Liver (tissue), 8 donors: ENCODE measurements at regions not wholly inside any gene's neighbourhood (a gene's known extent, or its start where the extent isn't known, plus 50 kb on each side); places are given as distances from the start of the nearest gene placed in this dataset.

Experiments
- DNase-seq: peaks from one replicate; pipeline ENCODE4 v3.0.0-alpha.2; 2017; ENCODE audit warnings: low spot score
- H3K27ac ChIP-seq, 2 donors: one replicate each; pipeline ENCODE4 v1.7.0; 2013; ENCODE audit warnings: inconsistent platforms in 2 of 2, low read length in 2 of 2, control low read depth in 1 of 2, low read depth in 1 of 2, mild to moderate bottlenecking in 1 of 2
- H3K27me3 ChIP-seq, 4 donors: one replicate each; pipeline versions ENCODE4 v1.6.1 to v1.7.0; 2013; ENCODE audit warnings: low read length in 3 of 4, inconsistent platforms in 1 of 4, mild to moderate bottlenecking in 1 of 4, moderate library complexity in 1 of 4; ENCODE audit not compliant: control insufficient read depth in 4 of 4, insufficient read depth in 4 of 4
- H3K36me3 ChIP-seq, 4 donors: one replicate each; pipeline versions ENCODE4 v1.6.1 to v1.7.0; 2013; ENCODE audit warnings: low read length in 3 of 4, mild to moderate bottlenecking in 3 of 4, low read depth in 1 of 4, moderate library complexity in 1 of 4; ENCODE audit not compliant: control insufficient read depth in 4 of 4, insufficient read depth in 3 of 4
- H3K4me1 ChIP-seq, 4 donors: one replicate each; pipeline versions ENCODE4 v1.6.1 to v1.7.0; 2013; ENCODE audit warnings: low read length in 3 of 4, mild to moderate bottlenecking in 3 of 4, moderate library complexity in 1 of 4; ENCODE audit not compliant: control insufficient read depth in 4 of 4, insufficient read depth in 4 of 4
- H3K4me3 ChIP-seq, 3 donors: one replicate each; pipeline versions ENCODE4 v1.6.1 to v1.7.0; 2013; ENCODE audit warnings: low read length in 3 of 3, control low read depth in 1 of 3, low read depth in 1 of 3, mild to moderate bottlenecking in 1 of 3
- H3K9ac ChIP-seq, 2 donors: one replicate each; pipeline ENCODE4 v1.7.0; 2013; ENCODE audit warnings: low read length in 2 of 2, mild to moderate bottlenecking in 2 of 2, moderate library complexity in 2 of 2, control low read depth in 1 of 2, low read depth in 1 of 2
- H3K9me3 ChIP-seq, 4 donors: one replicate each; pipeline versions ENCODE4 v1.6.1 to v1.7.0; 2013; ENCODE audit warnings: low read length in 3 of 4; ENCODE audit not compliant: control insufficient read depth in 4 of 4
- ATF3 ChIP-seq: IDR thresholded peaks from 2 replicates; pipeline ENCODE4 v1.6.1; 2016; ENCODE audit warnings: antibody characterized with exemption
- CTCF ChIP-seq: fragments of 150-350 bp; IDR thresholded peaks from 2 replicates; pipeline ENCODE4 v1.5.1; 2017; ENCODE audit warnings: improper control_type of control experiment, low read depth, low read length; ENCODE audit not compliant: missing input control
- EGR1 ChIP-seq, 2 donors: IDR thresholded peaks; 2 replicates each; pipeline ENCODE4 v1.6.1; 2016 to 2018; ENCODE audit warnings: antibody characterized with exemption in 2 of 2, low read depth in 2 of 2
- FOXA1 ChIP-seq: IDR thresholded peaks from 2 replicates; pipeline ENCODE4 v1.6.1; 2016; ENCODE audit warnings: antibody characterized with exemption
- FOXA2 ChIP-seq: IDR thresholded peaks from 2 replicates; pipeline ENCODE4 v1.6.1; 2016; ENCODE audit warnings: antibody characterized with exemption
- GABPA ChIP-seq, 2 donors: IDR thresholded peaks in 1 of 2; conservative IDR thresholded peaks in 1 of 2; 2 replicates each; pipeline ENCODE4 v1.6.1; 2016; ENCODE audit warnings: antibody characterized with exemption in 2 of 2, mild to moderate bottlenecking in 1 of 2, moderate library complexity in 1 of 2
- HNF4G ChIP-seq: IDR thresholded peaks from 2 replicates; pipeline ENCODE4 v1.6.1; 2016; ENCODE audit warnings: antibody characterized with exemption
- JUND ChIP-seq, 2 donors: IDR thresholded peaks; 2 replicates each; pipeline ENCODE4 v1.6.1; 2016; ENCODE audit warnings: antibody characterized with exemption in 2 of 2
- NR2F2 ChIP-seq: IDR thresholded peaks from 2 replicates; pipeline ENCODE4 v1.6.1; 2016; ENCODE audit warnings: antibody characterized with exemption
- RAD21 ChIP-seq, 2 donors: IDR thresholded peaks; 2 replicates each; pipeline ENCODE4 v1.6.1; 2016; ENCODE audit warnings: antibody characterized with exemption in 2 of 2, mild to moderate bottlenecking in 2 of 2
- REST ChIP-seq: IDR thresholded peaks from 2 replicates; pipeline ENCODE4 v1.6.1; 2016; ENCODE audit warnings: antibody characterized with exemption, mild to moderate bottlenecking
- RXRA ChIP-seq, 2 donors: IDR thresholded peaks; 2 replicates each; pipeline ENCODE4 v1.6.1; 2017 to 2018; ENCODE audit warnings: antibody characterized with exemption in 2 of 2, mild to moderate bottlenecking in 1 of 2
- SP1 ChIP-seq: IDR thresholded peaks from 2 replicates; pipeline ENCODE4 v1.6.1; 2018; ENCODE audit warnings: antibody characterized with exemption, mild to moderate bottlenecking
- TAF1 ChIP-seq: conservative IDR thresholded peaks from 2 replicates; pipeline ENCODE4 v1.6.1; 2016; ENCODE audit warnings: antibody characterized with exemption, mild to moderate bottlenecking
- YY1 ChIP-seq: IDR thresholded peaks from 2 replicates; pipeline ENCODE4 v1.6.1; 2016; ENCODE audit warnings: antibody characterized with exemption, mild to moderate bottlenecking
- WGBS: extraction: QIAGEN DNeasy Blood & Tissue Kit; methylation state at CpG from one replicate; pipeline ENCODE4 v1.1.7; 2013; 5-methylcytosine and 5-hydroxymethylcytosine counted together
- TF ChIP-seq, protein P1 (sequence below): IDR thresholded peaks from 2 replicates; pipeline ENCODE4 v1.6.1; 2016; ENCODE audit warnings: antibody characterized with exemption
- donor health status: healthy.
- donor health status: healthy.
- donor health status: healthy.
- donor health status: healthy.
- donor health status: healthy.

GRCh38 chr5:87770016-87770570 is 357.4 kb upstream of the CCNH start:
- H3K4me1 ChIP-seq = no peaks in the 10 kb centered on the region
- 75% methylated on average over 8 of the region's 8 CpGs for WGBS
- no peak for TF ChIP-seq RXRA (IDR thresholded peaks at IDR 0.05)
- TF ChIP-seq ATF3 = no peak
- no peak for TF ChIP-seq EGR1 (IDR thresholded peaks at IDR 0.05; ENCODE audit: low read depth in 2 of 2)
- TF ChIP-seq, protein P1, sequence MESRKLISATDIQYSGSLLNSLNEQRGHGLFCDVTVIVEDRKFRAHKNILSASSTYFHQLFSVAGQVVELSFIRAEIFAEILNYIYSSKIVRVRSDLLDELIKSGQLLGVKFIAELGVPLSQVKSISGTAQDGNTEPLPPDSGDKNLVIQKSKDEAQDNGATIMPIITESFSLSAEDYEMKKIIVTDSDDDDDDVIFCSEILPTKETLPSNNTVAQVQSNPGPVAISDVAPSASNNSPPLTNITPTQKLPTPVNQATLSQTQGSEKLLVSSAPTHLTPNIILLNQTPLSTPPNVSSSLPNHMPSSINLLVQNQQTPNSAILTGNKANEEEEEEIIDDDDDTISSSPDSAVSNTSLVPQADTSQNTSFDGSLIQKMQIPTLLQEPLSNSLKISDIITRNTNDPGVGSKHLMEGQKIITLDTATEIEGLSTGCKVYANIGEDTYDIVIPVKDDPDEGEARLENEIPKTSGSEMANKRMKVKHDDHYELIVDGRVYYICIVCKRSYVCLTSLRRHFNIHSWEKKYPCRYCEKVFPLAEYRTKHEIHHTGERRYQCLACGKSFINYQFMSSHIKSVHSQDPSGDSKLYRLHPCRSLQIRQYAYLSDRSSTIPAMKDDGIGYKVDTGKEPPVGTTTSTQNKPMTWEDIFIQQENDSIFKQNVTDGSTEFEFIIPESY = no peak
- no peak for TF ChIP-seq TAF1
- no peak for DNase-seq
- no peak overlapping the region for H3K27ac ChIP-seq
- H3K9me3 ChIP-seq = no peaks in the 10 kb centered on the region
- no peak overlapping the region for H3K9ac ChIP-seq
- peaks cover 0 to 11% (median 1%) of the 10 kb centered on the region in 4 donors for H3K27me3 ChIP-seq
- no peaks in the 10 kb centered on the region for H3K36me3 ChIP-seq
- no peak overlapping the region for H3K4me3 ChIP-seq

GRCh38 chr5:87769157-87769556 is 356.4 kb upstream of the CCNH start:
- no peak for DNase-seq
- H3K36me3 ChIP-seq = no peaks in the 10 kb centered on the region
- no peak overlapping the region for H3K9ac ChIP-seq
- WGBS = 87% methylated on average over 2 of the region's 2 CpGs
- no peaks in the 10 kb centered on the region for H3K4me1 ChIP-seq
- H3K4me3 ChIP-seq = no peak overlapping the region
- no peak overlapping the region for H3K27ac ChIP-seq
- H3K27me3 ChIP-seq = peaks cover 0 to 8% (median 1%) of the 10 kb centered on the region in 4 donors
- H3K9me3 ChIP-seq = no peaks in the 10 kb centered on the region
- TF ChIP-seq NR2F2 = no peak
- TF ChIP-seq YY1 = no peak
- TF ChIP-seq RXRA (IDR thresholded peaks at IDR 0.05) = no peak
- TF ChIP-seq RAD21 (IDR thresholded peaks at IDR 0.05) = no peak
- no peak for TF ChIP-seq CTCF
- TF ChIP-seq FOXA2 = no peak

GRCh38 chr5:87768190-87768589 is 355.5 kb upstream of the CCNH start:
- DNase-seq = no peak
- H3K27me3 ChIP-seq = peaks cover 0 to 8% (median 1%) of the 10 kb centered on the region in 4 donors
- no peaks in the 10 kb centered on the region for H3K9me3 ChIP-seq
- H3K4me1 ChIP-seq = no peaks in the 10 kb centered on the region
- H3K36me3 ChIP-seq = no peaks in the 10 kb centered on the region
- 90% methylated on average over 2 of the region's 2 CpGs for WGBS
- no peak overlapping the region for H3K4me3 ChIP-seq
- no peak overlapping the region for H3K9ac ChIP-seq
- H3K27ac ChIP-seq = no peak overlapping the region
- TF ChIP-seq TAF1 (no peak), EGR1 (IDR thresholded peaks at IDR 0.05; ENCODE audit: low read depth in 2 of 2) (no peak), RXRA (IDR thresholded peaks at IDR 0.05) (no peak), JUND (IDR thresholded peaks at IDR 0.05) (no peak), GABPA (IDR thresholded peaks at IDR 0.05 in 1 of 2, conservative IDR thresholded peaks at IDR 0.05 in 1 of 2) (no peak), FOXA1 (no peak), HNF4G (no peak), SP1 (no peak), YY1 (no peak), ATF3 (no peak), REST (no peak), RAD21 (IDR thresholded peaks at IDR 0.05) (no peak)
- TF ChIP-seq, protein P1 = no peak
